Esophagus muscularis mucosa (tissue), 4 donors: ENCODE measurements at regions not wholly inside any gene's neighbourhood (a gene's known extent, or its start where the extent isn't known, plus 50 kb on each side); places are given as distances from the start of the nearest gene placed in this dataset.

Experiments used
- DNase-seq: peaks from one replicate; pipeline ENCODE4 v3.0.0-alpha.2; 2017; ENCODE audit errors: extremely low spot score
- H3K27ac ChIP-seq, 4 donors: fragments of 200-600 bp; sonication (generic); replicated peaks in 1 of 4; 1 replicate in 3 of 4; 2 replicates in 1 of 4; pipeline ENCODE4 v1.5.1; 2016 to 2019; ENCODE audit warnings: mild to moderate bottlenecking in 1 of 4
- H3K27me3 ChIP-seq, 4 donors: fragments of 200-600 bp; sonication (generic); one replicate each; pipeline versions ENCODE4 v1.5.1 to v1.6.0; 2016 to 2019
- H3K36me3 ChIP-seq, 4 donors: fragments of 200-600 bp; sonication (generic); one replicate each; pipeline ENCODE4 v1.5.1; 2016 to 2019
- H3K4me1 ChIP-seq, 4 donors: fragments of 200-600 bp; sonication (generic); one replicate each; pipeline ENCODE4 v1.5.1; 2016 to 2019
- H3K4me3 ChIP-seq, 4 donors: fragments of 200-600 bp; sonication (generic); 1 replicate in 2 of 4; 2 replicates in 2 of 4; pipeline ENCODE4 v1.5.1; 2016 to 2019; ENCODE audit warnings: mild to moderate bottlenecking in 4 of 4, moderate library complexity in 1 of 4
- H3K9me3 ChIP-seq, 4 donors: fragments of 200-600 bp; sonication (generic); 1 replicate in 3 of 4; 2 replicates in 1 of 4; pipeline ENCODE4 v1.5.1; 2016 to 2019
- CTCF ChIP-seq, 3 experiments: fragments of 200-600 bp in 2 of 3; fragments of 450-650 bp in 1 of 3; sonication (generic) in 2 of 3; IDR thresholded peaks; one replicate each; pipeline ENCODE4 v1.5.1; 2017 to 2019; ENCODE audit warnings: antibody characterized with exemption in 3 of 3, mild to moderate bottlenecking in 2 of 3, moderate library complexity in 1 of 3
- EP300 ChIP-seq: sonication (generic); formaldehyde crosslinking; IDR thresholded peaks from one replicate; pipeline ENCODE4 v1.6.1; 2017; ENCODE audit warnings: antibody characterized with exemption
- POLR2A ChIP-seq: fragments of 450-650 bp; IDR thresholded peaks from one replicate; pipeline ENCODE4 v1.6.1; 2017; ENCODE audit warnings: antibody characterized with exemption, moderate library complexity, mild to moderate bottlenecking, low read depth
- POLR2AphosphoS5 ChIP-seq, 2 donors: sonication (generic); formaldehyde crosslinking; IDR thresholded peaks; one replicate each; pipeline ENCODE4 v1.6.1; 2017; ENCODE audit warnings: antibody characterized with exemption in 2 of 2
- WGBS: methylation state at CpG from one replicate; pipeline ENCODE4 v1.1.5; 2018; 5-methylcytosine and 5-hydroxymethylcytosine counted together
- intact Hi-C: fragments of 100-400 bp; cut with DNase I; formaldehyde crosslinking; loops from one replicate; pipeline ENCODE4 v1.15.1; 2023

- H3K4me1 ChIP-seq: peaks cover 14 to 35% (median 32%) of the 10 kb centered on the region in 4 donors
- intact Hi-C loops: no loop called here
Observed at GRCh38 chr20:19834783-19835182, 76.7 kb downstream of the RIN2 start.

DNA sequence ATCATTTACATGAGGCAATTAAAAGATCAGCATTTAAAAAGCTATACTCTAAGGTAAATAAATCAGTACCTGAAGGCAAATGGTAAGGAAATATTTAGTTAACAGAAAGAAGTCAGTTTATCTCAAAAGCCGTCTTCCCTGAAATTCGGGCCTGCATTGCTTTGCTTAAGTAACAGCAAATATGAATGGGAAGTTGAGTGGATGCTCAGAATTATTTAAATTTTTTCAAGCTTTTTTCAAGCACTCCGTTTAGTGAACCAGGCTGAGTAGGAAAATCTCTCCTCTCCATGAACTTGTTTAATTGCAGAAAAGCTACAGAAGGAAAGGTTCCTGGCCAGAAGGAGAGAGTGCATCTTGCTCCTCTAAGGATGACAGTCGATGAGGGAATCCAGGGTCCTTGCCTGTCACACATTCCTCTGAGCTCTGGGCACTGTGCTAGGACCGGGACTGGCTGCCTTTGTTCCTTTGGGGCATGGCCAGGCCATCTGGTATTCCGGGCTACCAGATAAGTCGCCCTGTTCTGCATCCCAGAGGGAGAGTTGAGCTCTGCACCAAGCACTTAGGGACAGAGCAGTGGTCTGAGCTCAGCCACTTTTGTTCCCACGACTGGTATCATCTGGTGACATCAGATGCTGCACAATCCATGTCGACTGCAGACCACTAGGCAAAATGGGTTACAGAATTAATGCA lies 77.6 kb downstream of the RIN2 start:
- Histone ChIP-seq H3K4me1 (peaks cover 14 to 35% (median 32%) of the 10 kb centered on the region in 4 donors), H3K4me3 (no peak overlapping the region), H3K9me3 (no peaks in the 10 kb centered on the region), H3K36me3 (peaks cover 0 to 3% (median 0%) of the 10 kb centered on the region in 4 donors), H3K27me3 (no peaks in the 10 kb centered on the region), H3K27ac (peak overlapping the region; percentile 20 to 60 (median 37))
- TF ChIP-seq CTCF (IDR thresholded peaks at IDR 0.05) (no peak), POLR2A (no peak), POLR2AphosphoS5 (IDR thresholded peaks at IDR 0.05) (no peak), EP300 (no peak)
- WGBS: 60% methylated on average over 9 of the region's 9 CpGs
- DNase-seq: no peak
- intact Hi-C loops: no loop called here

More at GRCh38 chr20:19834783-19835182, 76.7 kb downstream of the RIN2 start:
- Histone ChIP-seq H3K4me3 (no peak overlapping the region), H3K27me3 (no peaks in the 10 kb centered on the region), H3K36me3 (peaks cover 0 to 3% (median 0%) of the 10 kb centered on the region in 4 donors), H3K9me3 (no peaks in the 10 kb centered on the region), H3K27ac (peak overlapping the region in 1 of 4 donors; percentile 45)
- DNase-seq: no peak
- TF ChIP-seq POLR2AphosphoS5 (IDR thresholded peaks at IDR 0.05): no peak
- no peak for TF ChIP-seq EP300
- TF ChIP-seq CTCF (IDR thresholded peaks at IDR 0.05): no peak
- TF ChIP-seq POLR2A: no peak
- 100% methylated on average over 1 of the region's 1 CpG for whole genome bisulfite sequencing

DNA sequence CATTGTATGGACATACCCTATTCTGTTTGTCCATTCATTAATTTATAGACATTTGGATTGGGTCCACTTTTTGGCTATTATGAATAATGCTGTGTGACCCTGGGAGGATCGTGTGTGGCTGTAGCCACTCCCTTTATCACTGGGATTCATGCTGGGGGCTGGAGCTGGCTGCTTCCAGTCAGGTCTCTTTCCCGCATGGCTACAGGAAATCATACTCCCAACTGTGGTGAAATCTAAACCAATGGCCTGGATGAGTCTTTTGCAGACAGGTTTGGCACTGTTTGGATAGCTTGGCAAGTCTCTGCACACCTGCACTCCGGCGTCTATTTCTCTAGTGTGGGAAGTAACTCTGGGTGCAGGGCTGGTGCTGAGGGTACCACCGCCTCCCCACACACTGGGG lies 80.4 kb downstream of the RIN2 start:
- no peak overlapping the region for H3K27ac ChIP-seq
- TF ChIP-seq POLR2A: no peak
- no peak for TF ChIP-seq POLR2AphosphoS5 (IDR thresholded peaks at IDR 0.05)
- no peak for TF ChIP-seq EP300
- no peak for TF ChIP-seq CTCF (IDR thresholded peaks at IDR 0.05)
- H3K36me3 ChIP-seq: no peaks in the 10 kb centered on the region
- H3K9me3 ChIP-seq: no peaks in the 10 kb centered on the region
- no peaks in the 10 kb centered on the region for H3K27me3 ChIP-seq
- no peak for DNase-seq
- intact Hi-C loops: no loop called here
- no peak overlapping the region for H3K4me3 ChIP-seq
- WGBS: 90% methylated on average over 4 of the region's 5 CpGs
- H3K4me1 ChIP-seq: peaks cover 11 to 28% (median 25%) of the 10 kb centered on the region in 4 donors

DNA sequence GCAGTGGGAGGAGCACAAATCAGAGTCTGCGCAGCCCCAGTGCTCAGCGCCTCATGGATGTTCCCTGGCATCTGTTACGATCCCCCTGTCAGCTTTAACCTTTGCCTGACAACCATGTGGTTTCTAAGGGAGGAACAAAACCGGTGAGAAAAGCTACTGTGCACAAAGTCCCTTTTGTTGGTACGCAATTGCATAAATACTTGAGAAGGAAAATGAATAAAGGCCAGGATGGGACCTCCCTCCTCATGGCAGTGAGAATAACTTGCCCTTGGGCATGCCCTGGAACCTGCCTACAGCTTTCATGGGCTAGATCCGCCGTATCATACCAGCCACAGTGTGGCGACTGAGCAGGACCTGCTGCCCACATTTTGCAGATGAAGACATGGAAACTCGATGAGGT lies 81.0 kb downstream of the RIN2 start:
- no peak overlapping the region for H3K27ac ChIP-seq
- TF ChIP-seq EP300: no peak
- TF ChIP-seq POLR2AphosphoS5 (IDR thresholded peaks at IDR 0.05): no peak
- TF ChIP-seq CTCF (IDR thresholded peaks at IDR 0.05): no peak
- TF ChIP-seq POLR2A: no peak
- H3K4me3 ChIP-seq: no peak overlapping the region
- no peaks in the 10 kb centered on the region for H3K27me3 ChIP-seq
- intact Hi-C loops: no loop called here
- H3K36me3 ChIP-seq: no peaks in the 10 kb centered on the region
- WGBS: 96% methylated on average over 8 of the region's 9 CpGs
- H3K4me1 ChIP-seq: peaks cover 7 to 22% (median 20%) of the 10 kb centered on the region in 4 donors
- no peak for DNase-seq
- H3K9me3 ChIP-seq: no peaks in the 10 kb centered on the region
